M059J (cell line): ENCODE measurements at regions not wholly inside any gene's neighbourhood (a gene's known extent, or its start where the extent isn't known, plus 50 kb on each side); places are given as distances from the start of the nearest gene placed in this dataset.
"Not testable (repeated sequence)": the region's sequence is repeated elsewhere in the genome, so short reads cannot be mapped to it uniquely, and the experiment has no call there.

Source experiments
- DNase-seq: peaks from one replicate; pipeline ENCODE4 v3.0.0-alpha.2; 2012; ENCODE audit warnings: low read depth

GRCh38 chr6:71589254-71589653 lies 297.1 kb upstream of the RIMS1 start:
- DNase-seq, result no peak

GRCh38 chr6:71592643-71593042 lies 293.7 kb upstream of the RIMS1 start:
- no peak for DNase-seq

GRCh38 chr6:71599359-71599758 lies 287.0 kb upstream of the RIMS1 start:
- no peak for DNase-seq

GRCh38 chr6:71602385-71603007 lies 283.9 kb upstream of the RIMS1 start:
- peak; percentile 84 for DNase-seq

- DNase-seq, result no peak
These were observed 283.3 kb upstream of the RIMS1 start for GRCh38 chr6:71603021-71603420.

- DNase-seq, result no peak
These were observed 277.7 kb upstream of the RIMS1 start for GRCh38 chr6:71608646-71609045.

GRCh38 chr6:71619836-71620235 lies 266.5 kb upstream of the RIMS1 start:
- DNase-seq, result peak; percentile 10

- peak; percentile 19 for DNase-seq
These were observed 264.3 kb upstream of the RIMS1 start for GRCh38 chr6:71621918-71622519.

- DNase-seq, result no peak
These were observed 244.2 kb upstream of the RIMS1 start for GRCh38 chr6:71642120-71642519.

- no peak for DNase-seq
These were observed 243.6 kb upstream of the RIMS1 start for GRCh38 chr6:71642793-71643192.

- DNase-seq, result no peak
These were observed 241.1 kb upstream of the RIMS1 start for GRCh38 chr6:71645299-71645698.

- no peak for DNase-seq
These were observed 236.4 kb upstream of the RIMS1 start for GRCh38 chr6:71649915-71650314.

GRCh38 chr6:71651636-71652035 lies 234.7 kb upstream of the RIMS1 start:
- no peak for DNase-seq

GRCh38 chr6:71656121-71656520 lies 230.2 kb upstream of the RIMS1 start:
- no peak for DNase-seq

- DNase-seq, result no peak
These were observed 220.4 kb upstream of the RIMS1 start for GRCh38 chr6:71665931-71666330.

GRCh38 chr6:71672876-71673275 lies 213.5 kb upstream of the RIMS1 start:
- DNase-seq, result no peak

GRCh38 chr6:71675386-71675785 lies 211.0 kb upstream of the RIMS1 start:
- no peak for DNase-seq

GRCh38 chr6:71676298-71676697 lies 210.1 kb upstream of the RIMS1 start:
- DNase-seq, result no peak

- DNase-seq, result no peak
These were observed 208.3 kb upstream of the RIMS1 start for GRCh38 chr6:71678091-71678490.

- DNase-seq, result no peak
These were observed 205.0 kb upstream of the RIMS1 start for GRCh38 chr6:71681234-71681867.

GRCh38 chr6:71686021-71686677 lies 200.2 kb upstream of the RIMS1 start:
- DNase-seq, result not testable (repeated sequence)

GRCh38 chr6:71698702-71699101 lies 187.6 kb upstream of the RIMS1 start:
- DNase-seq, result peak; percentile 5

- no peak for DNase-seq
These were observed 179.8 kb upstream of the RIMS1 start for GRCh38 chr6:71706523-71706922.
